Neural progenitor cell (in vitro differentiated cells): ENCODE measurements at regions not wholly inside any gene's neighbourhood (a gene's known extent, or its start where the extent isn't known, plus 50 kb on each side); places are given as distances from the start of the nearest gene placed in this dataset.

ENCODE experiments used
- CTCF ChIP-seq: fragments of 200-600 bp; sonication (generic); IDR thresholded peaks from 2 replicates; pipeline ENCODE4 v1.5.1; 2017; ENCODE audit warnings: antibody characterized with exemption, mild to moderate bottlenecking
- EZH2 ChIP-seq: fragments of 200-600 bp; sonication (generic); IDR thresholded peaks from 2 replicates; pipeline ENCODE4 v1.6.1; 2017; ENCODE audit warnings: antibody characterized with exemption, mild to moderate bottlenecking, moderate library complexity
- EZH2phosphoT487 ChIP-seq: fragments of 200-600 bp; sonication (generic); IDR thresholded peaks from 2 replicates; pipeline ENCODE4 v1.6.1; 2017; ENCODE audit warnings: antibody characterized with exemption

GRCh38 chr7:54141576-54141975 lies 400.6 kb upstream of the VSTM2A start:
- no peak for TF ChIP-seq CTCF
- TF ChIP-seq EZH2 = no peak
- no peak for TF ChIP-seq EZH2phosphoT487
